H9 (cell line): ENCODE measurements at regions not wholly inside any gene's neighbourhood (a gene's known extent, or its start where the extent isn't known, plus 50 kb on each side); places are given as distances from the start of the nearest gene placed in this dataset.

Experiments
- DNase-seq: peaks from one replicate; pipeline ENCODE4 v3.0.0-alpha.2; 2017
- H2AFZ ChIP-seq: one replicate; pipeline ENCODE4 v1.6.1; 2013; ENCODE audit warnings: mild to moderate bottlenecking, low read length, control low read depth, moderate library complexity
- H2AK5ac ChIP-seq: 2 replicates; pipeline ENCODE4 v1.6.1; 2013; ENCODE audit warnings: low read length, control low read depth, mixed read lengths; ENCODE audit not compliant: insufficient read length
- H2BK120ac ChIP-seq: one replicate; pipeline ENCODE4 v1.6.1; 2013; ENCODE audit warnings: low read depth, mild to moderate bottlenecking, low read length, control low read depth, inconsistent platforms; ENCODE audit not compliant: poor library complexity, severe bottlenecking
- H2BK12ac ChIP-seq: 2 replicates; pipeline ENCODE4 v1.6.1; 2013; ENCODE audit warnings: low read length, control low read depth, mixed read lengths, low read depth; ENCODE audit not compliant: insufficient read length
- H2BK15ac ChIP-seq: 2 replicates; pipeline ENCODE4 v1.6.1; 2013; ENCODE audit warnings: low read depth, low read length, control low read depth
- H2BK20ac ChIP-seq: one replicate; pipeline ENCODE4 v1.6.1; 2013; ENCODE audit warnings: low read depth, mild to moderate bottlenecking, low read length, control low read depth, inconsistent platforms; ENCODE audit not compliant: poor library complexity, severe bottlenecking
- H2BK5ac ChIP-seq: 2 replicates; pipeline ENCODE4 v1.6.1; 2013; ENCODE audit warnings: low read length, control low read depth, mixed read lengths; ENCODE audit not compliant: insufficient read length
- H3K14ac ChIP-seq: 2 replicates; pipeline ENCODE4 v1.6.1; 2013; ENCODE audit warnings: low read length, control low read depth; ENCODE audit not compliant: insufficient read depth
- H3K18ac ChIP-seq: 2 replicates; pipeline ENCODE4 v1.6.1; 2013; ENCODE audit warnings: low read depth, mild to moderate bottlenecking, mixed read lengths, low read length, control low read depth; ENCODE audit not compliant: insufficient read length
- H3K23ac ChIP-seq: 2 replicates; pipeline ENCODE4 v1.6.1; 2013; ENCODE audit warnings: low read length, control low read depth, mixed read lengths, low read depth; ENCODE audit not compliant: insufficient read length
- H3K23me2 ChIP-seq: 2 replicates; pipeline ENCODE4 v1.6.1; 2013; ENCODE audit warnings: low read depth, mild to moderate bottlenecking, mixed read lengths, low read length, control low read depth; ENCODE audit not compliant: insufficient read length, poor library complexity, severe bottlenecking
- H3K27ac ChIP-seq: 2 replicates; pipeline ENCODE4 v1.5.1; 2013; ENCODE audit warnings: low read length, control low read depth, mixed read lengths, low read depth; ENCODE audit not compliant: insufficient read length
- H3K27me3 ChIP-seq: 2 replicates; pipeline ENCODE4 v1.6.1; 2013; ENCODE audit warnings: low read length, control low read depth, inconsistent platforms; ENCODE audit not compliant: insufficient read depth
- H3K4ac ChIP-seq: 2 replicates; pipeline ENCODE4 v1.6.1; 2013; ENCODE audit warnings: low read depth, mild to moderate bottlenecking, control low read depth, inconsistent platforms, low read length, moderate library complexity
- H3K4me1 ChIP-seq: 2 replicates; pipeline ENCODE4 v1.6.1; 2013; ENCODE audit warnings: low read length, control low read depth, inconsistent platforms; ENCODE audit not compliant: insufficient read depth
- H3K4me2 ChIP-seq: 2 replicates; pipeline ENCODE4 v1.6.1; 2013; ENCODE audit warnings: low read length, control low read depth, mixed read lengths; ENCODE audit not compliant: insufficient read length, insufficient read depth
- H3K56ac ChIP-seq: 2 replicates; pipeline ENCODE4 v1.6.1; 2013; ENCODE audit warnings: low read depth, mild to moderate bottlenecking, mixed read lengths, low read length, control low read depth; ENCODE audit not compliant: insufficient read length
- H3K79me1 ChIP-seq: 2 replicates; pipeline ENCODE4 v1.6.1; 2013; ENCODE audit warnings: low read depth, mild to moderate bottlenecking, moderate library complexity, low read length, control low read depth, inconsistent platforms; ENCODE audit not compliant: insufficient read depth, poor library complexity, severe bottlenecking
- H3K79me2 ChIP-seq: 2 replicates; pipeline ENCODE4 v1.6.1; 2013; ENCODE audit warnings: low read length, control low read depth, inconsistent platforms; ENCODE audit not compliant: insufficient read depth
- H3K9ac ChIP-seq: 2 replicates; pipeline ENCODE4 v1.6.1; 2013; ENCODE audit warnings: low read length, control low read depth, mixed read lengths; ENCODE audit not compliant: insufficient read length; ENCODE audit errors: extremely low read depth
- H3K9me3 ChIP-seq: one replicate; pipeline ENCODE4 v1.6.1; 2013; ENCODE audit warnings: low read depth, low read length, inconsistent platforms; ENCODE audit not compliant: control insufficient read depth
- H3T11ph ChIP-seq: one replicate; pipeline ENCODE4 v1.6.1; 2013; ENCODE audit warnings: mild to moderate bottlenecking, low read length, control low read depth, inconsistent platforms
- H4K20me1 ChIP-seq: one replicate; pipeline ENCODE4 v1.6.1; 2013; ENCODE audit not compliant: control insufficient read depth, insufficient read length, insufficient read depth
- H4K5ac ChIP-seq: 2 replicates; pipeline ENCODE4 v1.6.1; 2013; ENCODE audit warnings: low read depth, mild to moderate bottlenecking, mixed read lengths, low read length, control low read depth; ENCODE audit not compliant: insufficient read length
- H4K8ac ChIP-seq: replicated peaks from 2 replicates; pipeline ENCODE4 v1.6.1; 2013; ENCODE audit warnings: low read length, control low read depth, mixed read lengths, low read depth; ENCODE audit not compliant: insufficient read length
- H4K91ac ChIP-seq: 2 replicates; pipeline ENCODE4 v1.6.1; 2013; ENCODE audit warnings: low read depth, mild to moderate bottlenecking, moderate library complexity, mixed read lengths, low read length, control low read depth; ENCODE audit not compliant: insufficient read length
- H3K27ac Mint-ChIP-seq, 3 experiments: 2 replicates in 2 of 3; 3 replicates in 1 of 3; pipeline ENCODE4 v1.8.0; 2020 to 2021; ENCODE audit warnings: mixed read lengths in 3 of 3, mild to moderate bottlenecking in 1 of 3, moderate library complexity in 1 of 3
- H3K27me3 Mint-ChIP-seq: 2 replicates; pipeline ENCODE4 v1.8.0; 2021; ENCODE audit warnings: low read depth, mild to moderate bottlenecking, moderate library complexity, mixed read lengths
- H3K36me3 Mint-ChIP-seq, 3 experiments: 2 replicates in 2 of 3; 3 replicates in 1 of 3; pipeline ENCODE4 v1.8.0; 2020 to 2021; ENCODE audit warnings: low read depth in 3 of 3, mixed read lengths in 3 of 3; ENCODE audit not compliant: insufficient read depth in 1 of 3
- H3K4me1 Mint-ChIP-seq, 2 experiments: 2 replicates each; pipeline ENCODE4 v1.8.0; 2020; ENCODE audit warnings: mixed read lengths in 2 of 2
- H3K4me3 Mint-ChIP-seq, 2 experiments: 2 replicates in 1 of 2; 3 replicates in 1 of 2; pipeline ENCODE4 v1.8.0; 2020 to 2021; ENCODE audit warnings: mild to moderate bottlenecking in 2 of 2, mixed read lengths in 2 of 2, moderate library complexity in 1 of 2
- H3K9me3 Mint-ChIP-seq, 2 experiments: 2 replicates in 1 of 2; 3 replicates in 1 of 2; pipeline ENCODE4 v1.8.0; 2020; ENCODE audit warnings: mild to moderate bottlenecking in 2 of 2, mixed read lengths in 2 of 2, moderate library complexity in 1 of 2
- WGBS: extraction: QIAGEN DNeasy Blood & Tissue Kit; methylation state at CpG from one replicate; pipeline ENCODE4 v1.1.7; 2013; ENCODE audit warnings: missing lambda C conversion rate, low lambda C conversion rate, mixed read lengths; ENCODE audit not compliant: insufficient read length; ENCODE audit errors: extremely low coverage; 5-methylcytosine and 5-hydroxymethylcytosine counted together
- TF ChIP-seq, protein P1 (sequence below): fragments of 200-600 bp; sonication (generic); conservative IDR thresholded peaks from 3 replicates; pipeline ENCODE4 v1.8.0; 2021; ENCODE audit warnings: antibody characterized with exemption, mild to moderate bottlenecking

DNA sequence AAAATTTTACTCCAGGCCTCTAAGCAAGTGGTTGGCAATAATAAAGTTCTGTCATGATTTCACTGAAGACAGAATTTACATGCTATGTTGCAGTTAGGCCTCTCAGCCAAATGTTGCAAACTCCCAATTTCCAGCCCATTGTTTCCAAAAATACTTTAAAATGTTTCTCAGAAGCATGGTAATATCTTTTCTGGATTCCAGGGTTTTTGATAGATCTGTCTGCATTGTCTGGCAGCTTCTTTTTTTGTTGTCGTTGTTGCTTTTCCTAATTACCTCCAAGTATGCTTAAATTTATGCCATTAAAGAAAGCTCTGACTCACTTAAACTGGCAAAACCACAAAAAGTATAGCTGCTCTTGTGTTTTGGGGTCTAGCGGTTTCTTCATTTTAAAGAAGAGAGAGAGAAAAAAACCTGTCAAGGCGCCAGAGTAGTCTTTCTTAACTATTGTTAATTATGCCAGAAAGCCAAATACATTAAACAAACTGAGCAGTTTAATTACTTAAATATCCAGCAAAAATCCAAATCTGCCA is 97.0 kb downstream of the AGTR2 start:
- no peak for DNase-seq

More for the DNA sequence above, 97.0 kb downstream of the AGTR2 start:
- H3K27ac Mint-ChIP-seq, result no peak overlapping the region
- Histone ChIP-seq H2BK5ac (no peak overlapping the region), H3K4me2 (no peak overlapping the region), H3K79me1 (no peaks in the 10 kb centered on the region), H4K8ac (no peak overlapping the region), H3K4ac (no peak overlapping the region), H4K91ac (no peak overlapping the region), H3K9me3 (no peaks in the 10 kb centered on the region), H2BK20ac (no peak overlapping the region), H4K5ac (no peak overlapping the region), H3K79me2 (no peaks in the 10 kb centered on the region), H4K20me1 (no peaks in the 10 kb centered on the region), H3K18ac (no peak overlapping the region), H2AK5ac (no peak overlapping the region), H3K56ac (no peak overlapping the region), H3K23ac (no peak overlapping the region), H3T11ph (no peak overlapping the region), H2BK15ac (no peak overlapping the region), H3K27me3 (no peaks in the 10 kb centered on the region), H3K23me2 (no peaks in the 10 kb centered on the region), H2AFZ (no peak overlapping the region), H3K27ac (no peak overlapping the region), H3K4me1 (no peaks in the 10 kb centered on the region), H3K9ac (no peak overlapping the region), H3K14ac (no peak overlapping the region), H2BK12ac (no peak overlapping the region), H2BK120ac (no peak overlapping the region)
- no peaks in the 10 kb centered on the region for H3K36me3 Mint-ChIP-seq
- TF ChIP-seq, protein P1, sequence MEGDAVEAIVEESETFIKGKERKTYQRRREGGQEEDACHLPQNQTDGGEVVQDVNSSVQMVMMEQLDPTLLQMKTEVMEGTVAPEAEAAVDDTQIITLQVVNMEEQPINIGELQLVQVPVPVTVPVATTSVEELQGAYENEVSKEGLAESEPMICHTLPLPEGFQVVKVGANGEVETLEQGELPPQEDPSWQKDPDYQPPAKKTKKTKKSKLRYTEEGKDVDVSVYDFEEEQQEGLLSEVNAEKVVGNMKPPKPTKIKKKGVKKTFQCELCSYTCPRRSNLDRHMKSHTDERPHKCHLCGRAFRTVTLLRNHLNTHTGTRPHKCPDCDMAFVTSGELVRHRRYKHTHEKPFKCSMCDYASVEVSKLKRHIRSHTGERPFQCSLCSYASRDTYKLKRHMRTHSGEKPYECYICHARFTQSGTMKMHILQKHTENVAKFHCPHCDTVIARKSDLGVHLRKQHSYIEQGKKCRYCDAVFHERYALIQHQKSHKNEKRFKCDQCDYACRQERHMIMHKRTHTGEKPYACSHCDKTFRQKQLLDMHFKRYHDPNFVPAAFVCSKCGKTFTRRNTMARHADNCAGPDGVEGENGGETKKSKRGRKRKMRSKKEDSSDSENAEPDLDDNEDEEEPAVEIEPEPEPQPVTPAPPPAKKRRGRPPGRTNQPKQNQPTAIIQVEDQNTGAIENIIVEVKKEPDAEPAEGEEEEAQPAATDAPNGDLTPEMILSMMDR, result no peak
- peaks cover 0 to 6% of the 10 kb centered on the region in 2 experiments; a peak in 1 of 4 replicates for H3K4me1 Mint-ChIP-seq
- no peaks in the 10 kb centered on the region for H3K27me3 Mint-ChIP-seq
- H3K9me3 Mint-ChIP-seq, result no peaks in the 10 kb centered on the region
- H3K4me3 Mint-ChIP-seq, result no peak overlapping the region
- WGBS, result no CpG with 5 or more reads among the region's 3 CpGs
